ENCODE measurements at regions not wholly inside any gene's neighbourhood (a gene's known extent, or its start where the extent isn't known, plus 50 kb on each side); places are given as distances from the start of the nearest gene placed in this dataset.

DNA sequence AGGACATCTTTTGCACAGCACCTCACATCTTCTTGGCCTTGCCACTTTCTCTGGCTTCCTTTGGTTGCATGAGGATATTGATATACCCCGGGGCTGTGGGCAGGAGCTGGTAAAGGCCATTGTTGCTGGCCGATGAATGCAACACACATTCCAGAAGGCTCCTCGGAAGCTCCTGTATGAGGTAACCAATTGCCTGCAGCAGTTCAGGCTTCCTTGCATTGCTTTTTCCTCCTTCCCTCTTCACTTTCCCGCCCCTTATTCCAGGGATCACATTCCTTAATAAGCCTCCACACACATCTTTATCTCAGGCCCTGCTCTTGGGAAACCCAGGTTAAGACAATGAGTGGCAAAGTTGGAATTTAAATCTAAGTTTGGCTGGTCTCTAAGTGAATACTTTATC, 505.4 kb upstream of the CLINT1 start:
- no peak for ATAC-seq
- Histone ChIP-seq H3K9me3 (no peaks in the 10 kb centered on the region), H3K36me3 (no peaks in the 10 kb centered on the region), H3K4me1 (no peaks in the 10 kb centered on the region), H3K27ac (no peak overlapping the region), H3K27me3 (no peaks in the 10 kb centered on the region), H3K4me3 (no peak overlapping the region)
- WGBS (ENCODE audit: insufficient coverage, low coverage, low lambda C conversion rate, missing lambda C conversion rate), result 71% methylated on average over 4 of the region's 4 CpGs
- intact Hi-C loops (cut with DNase I), result no loop called here
- no peak for TF ChIP-seq POLR2A (IDR thresholded peaks at IDR 0.05)
- TF ChIP-seq, protein P1, sequence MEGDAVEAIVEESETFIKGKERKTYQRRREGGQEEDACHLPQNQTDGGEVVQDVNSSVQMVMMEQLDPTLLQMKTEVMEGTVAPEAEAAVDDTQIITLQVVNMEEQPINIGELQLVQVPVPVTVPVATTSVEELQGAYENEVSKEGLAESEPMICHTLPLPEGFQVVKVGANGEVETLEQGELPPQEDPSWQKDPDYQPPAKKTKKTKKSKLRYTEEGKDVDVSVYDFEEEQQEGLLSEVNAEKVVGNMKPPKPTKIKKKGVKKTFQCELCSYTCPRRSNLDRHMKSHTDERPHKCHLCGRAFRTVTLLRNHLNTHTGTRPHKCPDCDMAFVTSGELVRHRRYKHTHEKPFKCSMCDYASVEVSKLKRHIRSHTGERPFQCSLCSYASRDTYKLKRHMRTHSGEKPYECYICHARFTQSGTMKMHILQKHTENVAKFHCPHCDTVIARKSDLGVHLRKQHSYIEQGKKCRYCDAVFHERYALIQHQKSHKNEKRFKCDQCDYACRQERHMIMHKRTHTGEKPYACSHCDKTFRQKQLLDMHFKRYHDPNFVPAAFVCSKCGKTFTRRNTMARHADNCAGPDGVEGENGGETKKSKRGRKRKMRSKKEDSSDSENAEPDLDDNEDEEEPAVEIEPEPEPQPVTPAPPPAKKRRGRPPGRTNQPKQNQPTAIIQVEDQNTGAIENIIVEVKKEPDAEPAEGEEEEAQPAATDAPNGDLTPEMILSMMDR (IDR thresholded peaks at IDR 0.05), result no peak
- DNase-seq, result no peak

DNA sequence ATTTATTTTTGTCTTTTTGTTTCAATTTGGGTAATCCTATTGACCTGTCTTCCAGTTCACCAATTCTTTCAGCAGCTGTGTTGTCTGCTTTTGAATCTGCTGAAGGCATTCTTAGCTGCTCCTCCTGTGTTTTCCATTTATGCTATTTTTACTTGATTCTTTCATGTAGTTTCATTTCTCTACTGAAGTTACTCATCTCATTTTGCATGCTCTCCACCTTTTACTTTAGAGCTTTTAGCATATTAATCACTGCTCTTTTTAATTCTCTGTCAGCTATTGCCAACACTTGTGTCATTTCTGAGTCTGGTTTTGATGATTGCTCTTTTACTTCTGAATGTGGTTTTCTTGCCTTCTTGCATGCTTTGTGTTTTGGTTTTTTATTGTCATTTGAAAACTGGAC, 496.0 kb upstream of the CLINT1 start:
- H3K4me3 ChIP-seq, result no peak overlapping the region
- no peaks in the 10 kb centered on the region for H3K4me1 ChIP-seq
- H3K27ac ChIP-seq, result no peak overlapping the region
- H3K36me3 ChIP-seq, result no peaks in the 10 kb centered on the region
- H3K27me3 ChIP-seq, result no peaks in the 10 kb centered on the region
- TF ChIP-seq, protein P1 (IDR thresholded peaks at IDR 0.05), result no peak
- TF ChIP-seq POLR2A (IDR thresholded peaks at IDR 0.05), result no peak
- DNase-seq, result no peak
- intact Hi-C loops (cut with DNase I), result no loop called here
- ATAC-seq, result no peak
- no peaks in the 10 kb centered on the region for H3K9me3 ChIP-seq

DNA sequence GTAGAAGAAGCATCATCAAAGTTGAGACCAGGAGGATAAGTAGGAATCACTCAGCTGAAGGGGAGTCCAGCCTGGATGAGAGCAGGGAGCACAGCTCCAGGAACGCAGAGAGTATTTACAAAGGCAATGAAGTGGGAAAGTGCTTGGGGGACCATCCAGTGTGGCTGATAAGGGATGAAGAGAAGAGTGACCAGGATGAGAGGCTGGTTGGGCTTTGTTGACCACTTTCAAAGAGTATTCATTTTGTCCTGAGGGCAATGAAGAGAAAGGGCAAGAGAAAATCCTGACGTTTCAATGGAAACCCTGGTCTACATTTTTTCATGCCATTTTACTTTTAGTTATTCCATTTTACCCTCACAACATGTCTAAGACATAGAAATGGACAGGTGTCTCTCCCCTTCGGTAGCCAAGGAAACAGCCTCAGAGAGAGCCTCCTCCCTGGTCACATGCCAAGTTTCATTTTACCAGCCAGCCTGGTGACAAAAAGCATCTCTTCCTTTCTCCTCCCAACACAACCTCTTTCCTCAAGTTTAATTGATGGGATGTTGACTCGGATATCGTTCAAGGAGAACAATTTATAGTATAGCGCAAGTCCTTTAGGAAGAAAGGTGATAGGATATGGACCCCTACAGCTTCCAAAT, 492.7 kb upstream of the CLINT1 start:
- ATAC-seq, result no peak
- intact Hi-C loops (cut with DNase I), result no loop called here
- no peaks in the 10 kb centered on the region for H3K36me3 ChIP-seq
- H3K9me3 ChIP-seq, result no peaks in the 10 kb centered on the region
- no peaks in the 10 kb centered on the region for H3K27me3 ChIP-seq
- WGBS (ENCODE audit: insufficient coverage, low coverage, low lambda C conversion rate, missing lambda C conversion rate), result 71% methylated on average over 6 of the region's 6 CpGs
- no peaks in the 10 kb centered on the region for H3K4me1 ChIP-seq
- no peak for DNase-seq
- no peak overlapping the region for H3K4me3 ChIP-seq
- TF ChIP-seq, protein P1 (IDR thresholded peaks at IDR 0.05), result no peak
- TF ChIP-seq POLR2A (IDR thresholded peaks at IDR 0.05), result no peak
- H3K27ac ChIP-seq, result no peak overlapping the region

DNA sequence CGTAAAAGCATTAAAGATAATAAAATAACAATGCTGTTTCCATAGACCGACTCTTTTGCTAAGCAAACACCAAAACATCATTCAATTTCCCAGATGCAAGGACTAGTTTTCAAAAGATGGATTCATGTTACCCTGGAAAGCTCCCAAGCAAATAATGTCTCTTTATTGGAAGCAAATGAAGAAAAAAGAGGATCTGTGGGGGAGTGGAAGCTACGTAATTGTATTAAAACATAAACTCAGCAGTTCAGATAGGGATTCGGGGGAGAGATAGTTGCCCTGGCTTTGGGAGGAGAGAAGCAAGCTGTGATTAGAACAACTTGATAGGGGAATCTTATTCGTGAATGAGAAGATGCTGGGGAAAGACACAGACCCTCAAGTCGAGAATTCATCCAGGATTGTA, 491.0 kb upstream of the CLINT1 start:
- no peak for DNase-seq
- ATAC-seq, result no peak
- Histone ChIP-seq H3K27me3 (no peaks in the 10 kb centered on the region), H3K4me3 (no peak overlapping the region), H3K27ac (no peak overlapping the region), H3K4me1 (no peaks in the 10 kb centered on the region), H3K9me3 (no peaks in the 10 kb centered on the region), H3K36me3 (no peaks in the 10 kb centered on the region)
- intact Hi-C loops (cut with DNase I), result no loop called here
- 74% methylated on average over 6 of the region's 6 CpGs for WGBS (ENCODE audit: insufficient coverage, low coverage, low lambda C conversion rate, missing lambda C conversion rate)
- no peak for TF ChIP-seq POLR2A (IDR thresholded peaks at IDR 0.05)
- TF ChIP-seq, protein P1 (IDR thresholded peaks at IDR 0.05), result no peak

DNA sequence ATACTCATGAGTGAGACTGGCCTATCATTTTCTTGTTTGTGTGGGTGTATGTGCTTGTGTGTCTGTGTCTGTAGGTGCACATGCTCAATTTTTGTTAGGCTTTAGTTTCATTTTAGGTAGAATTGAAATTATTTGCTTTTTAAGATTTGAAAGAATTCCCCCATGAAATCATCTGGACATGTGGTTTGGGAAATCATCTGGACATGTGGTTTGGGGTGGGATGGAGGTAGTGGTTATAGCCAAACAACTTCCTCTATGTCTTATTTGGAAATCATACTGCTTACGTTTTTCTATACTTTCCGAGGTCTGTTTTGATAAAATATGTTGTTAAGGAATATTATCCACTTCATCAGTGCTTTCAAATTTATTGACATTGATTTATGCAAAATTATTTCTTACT, 485.4 kb upstream of the CLINT1 start:
- TF ChIP-seq, protein P1 (IDR thresholded peaks at IDR 0.05), result no peak
- TF ChIP-seq POLR2A (IDR thresholded peaks at IDR 0.05), result no peak

More for the DNA sequence above, 485.4 kb upstream of the CLINT1 start:
- 34% methylated on average over 2 of the region's 2 CpGs for WGBS (ENCODE audit: insufficient coverage, low coverage, low lambda C conversion rate, missing lambda C conversion rate)
- DNase-seq (no peak), ATAC-seq (no peak)
- H3K4me3 ChIP-seq, result no peak overlapping the region
- intact Hi-C loops (cut with DNase I), result no loop called here
- no peak overlapping the region for H3K27ac ChIP-seq
- H3K27me3 ChIP-seq, result no peaks in the 10 kb centered on the region
- no peaks in the 10 kb centered on the region for H3K4me1 ChIP-seq
- no peaks in the 10 kb centered on the region for H3K9me3 ChIP-seq
- H3K36me3 ChIP-seq, result no peaks in the 10 kb centered on the region
